ENCODE measurements at regions not wholly inside any gene's neighbourhood (a gene's known extent, or its start where the extent isn't known, plus 50 kb on each side); places are given as distances from the start of the nearest gene placed in this dataset.
A peak's percentile ranks its signal among the peaks of the same experiment; 100 is the strongest.
"Not testable (repeated sequence)": the region's sequence is repeated elsewhere in the genome, so short reads cannot be mapped to it uniquely, and the experiment has no call there.

DNA sequence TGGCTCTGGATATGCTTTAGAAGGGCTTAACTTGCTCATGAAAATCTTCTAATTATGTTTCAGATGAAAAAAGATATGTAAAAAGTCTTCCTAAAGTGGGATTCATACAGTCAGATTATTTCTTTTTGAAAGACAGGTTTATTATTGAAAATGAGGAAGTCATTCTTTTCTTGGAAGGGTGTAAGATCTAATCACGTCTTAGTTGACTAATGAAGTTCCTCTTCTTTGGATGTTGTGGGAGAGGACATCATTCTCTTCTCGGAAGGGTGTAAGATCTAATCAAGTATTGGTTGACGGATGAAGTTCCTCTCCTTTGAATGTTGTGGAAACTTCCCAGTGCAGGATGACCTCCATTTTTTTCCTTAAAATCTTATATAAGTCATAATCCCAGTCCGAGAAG is 74.9 kb downstream of the ALG10 start:
- H3K4me1 Mint-ChIP-seq = no peaks in the 10 kb centered on the region
- H3K27ac Mint-ChIP-seq = no peak overlapping the region
- H3K4me3 Mint-ChIP-seq = no peak overlapping the region
- no peaks in the 10 kb centered on the region for H3K9me3 Mint-ChIP-seq
- H3K27me3 Mint-ChIP-seq = peaks cover 0 to 26% (median 4%) of the 10 kb centered on the region in 5 donors
- DNase-seq (no peak), ATAC-seq (no peak)
- POLR2A ChIA-PET = no interaction called here
- H3K36me3 Mint-ChIP-seq = no peaks in the 10 kb centered on the region

DNA sequence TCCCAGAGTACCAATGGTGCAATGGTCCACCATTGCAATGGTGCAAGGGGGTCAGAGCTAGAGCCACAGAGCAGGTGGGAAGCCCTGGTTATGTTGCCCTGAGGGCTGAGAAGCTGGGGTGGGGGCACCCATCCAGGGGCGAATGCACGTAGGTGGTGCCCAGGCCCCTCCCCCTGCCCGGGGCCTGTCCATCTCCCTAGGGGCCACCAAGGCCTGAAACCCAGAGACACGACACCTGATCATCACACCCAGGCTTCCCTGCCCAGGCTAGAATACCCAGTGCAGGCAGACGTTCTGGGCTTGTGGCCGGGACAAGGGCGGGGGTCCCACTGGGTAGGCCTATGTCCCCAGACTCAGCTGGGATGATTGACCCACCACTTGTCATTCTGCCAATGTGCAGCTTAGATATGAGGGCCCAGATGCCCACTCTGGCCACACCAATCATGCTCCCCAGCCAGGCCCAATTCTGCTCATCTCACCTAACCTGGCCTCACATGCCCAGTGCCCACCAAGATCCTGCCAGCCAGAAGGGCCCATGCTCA is 83.2 kb downstream of the ALG10 start:
- no peaks in the 10 kb centered on the region for H3K9me3 Mint-ChIP-seq
- H3K4me1 Mint-ChIP-seq = no peaks in the 10 kb centered on the region
- H3K36me3 Mint-ChIP-seq = no peaks in the 10 kb centered on the region
- no peak overlapping the region for H3K4me3 Mint-ChIP-seq
- POLR2A ChIA-PET = no interaction called here
- H3K27ac Mint-ChIP-seq = no peak overlapping the region
- ATAC-seq (no peak), DNase-seq (peak in 1 of 10 donors; percentile 60)
- H3K27me3 Mint-ChIP-seq = peaks cover 9 to 48% (median 24%) of the 10 kb centered on the region in 5 donors

DNA sequence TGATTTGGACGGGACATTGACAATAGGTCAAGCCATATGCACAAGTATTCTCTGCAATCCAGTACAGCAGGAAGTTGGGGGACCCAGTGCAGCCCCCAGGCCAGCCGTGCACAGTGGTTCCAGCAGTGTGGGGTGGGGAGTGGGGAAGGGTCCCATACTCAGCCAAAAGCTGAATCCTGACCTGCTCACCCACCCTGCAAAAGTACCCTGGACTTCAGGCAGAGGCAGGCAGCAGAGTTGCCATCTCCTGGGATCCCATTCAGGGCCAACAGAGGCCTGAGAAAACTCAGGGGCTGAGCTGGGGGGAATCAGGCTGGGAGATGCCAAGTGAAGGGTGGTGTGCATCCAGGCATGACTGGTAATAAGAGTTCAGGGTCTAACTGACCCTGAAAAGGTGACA is 83.9 kb downstream of the ALG10 start:
- no peaks in the 10 kb centered on the region for H3K4me1 Mint-ChIP-seq
- POLR2A ChIA-PET = no interaction called here
- ATAC-seq (no peak), DNase-seq (peak in 1 of 10 donors; percentile 54)
- no peaks in the 10 kb centered on the region for H3K9me3 Mint-ChIP-seq
- peak overlapping the region in 1 of 10 donors; percentile 53 for H3K27ac Mint-ChIP-seq
- no peak overlapping the region for H3K4me3 Mint-ChIP-seq
- H3K36me3 Mint-ChIP-seq = no peaks in the 10 kb centered on the region
- peaks cover 9 to 48% (median 27%) of the 10 kb centered on the region in 5 donors for H3K27me3 Mint-ChIP-seq

DNA sequence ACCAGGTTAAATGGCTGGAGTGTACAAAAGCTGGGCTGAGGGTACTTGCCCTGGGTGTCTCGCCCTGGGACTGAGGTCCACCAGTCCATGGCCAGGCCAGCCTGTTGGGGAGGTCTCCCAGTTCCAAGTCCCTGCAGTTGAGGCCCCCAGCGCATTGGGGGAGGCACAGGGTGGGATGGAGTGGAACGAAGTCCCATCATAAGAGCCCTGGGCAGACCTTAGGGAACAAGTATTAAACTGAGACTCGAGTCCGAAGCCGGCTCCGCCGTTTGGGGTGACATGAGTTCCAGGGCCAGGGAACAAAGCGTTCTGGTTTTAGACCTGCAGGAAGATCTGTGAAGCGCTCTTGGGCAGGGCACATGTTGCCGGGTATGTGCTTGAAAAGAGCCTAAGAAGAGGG is 84.7 kb downstream of the ALG10 start:
- H3K27me3 Mint-ChIP-seq = peaks cover 9 to 48% (median 27%) of the 10 kb centered on the region in 5 donors
- DNase-seq (peak in 1 of 10 donors; percentile 53), ATAC-seq (no peak)
- no peak overlapping the region for H3K4me3 Mint-ChIP-seq
- no peaks in the 10 kb centered on the region for H3K36me3 Mint-ChIP-seq
- H3K27ac Mint-ChIP-seq = no peak overlapping the region
- POLR2A ChIA-PET = no interaction called here
- H3K9me3 Mint-ChIP-seq = no peaks in the 10 kb centered on the region
- H3K4me1 Mint-ChIP-seq = no peaks in the 10 kb centered on the region

DNA sequence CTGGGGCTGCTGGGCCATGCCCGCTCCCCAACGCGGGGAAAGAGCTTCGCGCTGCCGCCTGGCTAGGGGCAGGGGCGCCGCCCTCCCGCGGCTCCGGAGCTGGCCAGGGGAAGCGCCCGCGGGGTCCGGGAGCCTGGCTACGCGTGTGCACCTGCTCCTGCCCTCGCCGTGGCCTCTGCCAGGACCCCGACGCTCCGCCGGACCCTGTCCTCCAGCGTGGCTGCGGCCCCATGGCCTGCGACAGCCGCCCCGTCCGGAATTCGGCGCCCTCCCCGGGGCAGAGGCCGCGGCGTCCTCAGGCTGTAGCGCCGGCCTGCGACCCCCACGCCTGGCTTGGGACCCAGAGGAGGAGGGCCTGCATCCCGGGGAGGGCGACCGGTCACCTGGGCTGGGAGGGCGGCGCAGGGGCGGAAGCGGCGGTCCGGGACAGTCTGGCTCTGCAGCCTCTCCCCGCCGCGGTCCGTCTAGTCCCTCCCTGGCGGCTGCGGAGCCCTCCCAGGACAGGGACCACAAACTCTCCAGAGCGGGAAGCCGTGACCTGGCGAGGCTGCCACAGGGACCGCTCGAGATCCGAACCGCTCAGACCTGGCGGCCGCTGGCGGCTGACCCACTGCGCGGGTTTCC is 85.6 kb downstream of the ALG10 start:
- no peaks in the 10 kb centered on the region for H3K4me1 Mint-ChIP-seq
- POLR2A ChIA-PET = no interaction called here
- no peak for ATAC-seq
- no peak overlapping the region for H3K4me3 Mint-ChIP-seq
- H3K9me3 Mint-ChIP-seq = no peaks in the 10 kb centered on the region
- no peak overlapping the region for H3K27ac Mint-ChIP-seq
- no peak for DNase-seq
- H3K36me3 Mint-ChIP-seq = no peaks in the 10 kb centered on the region
- H3K27me3 Mint-ChIP-seq = peaks cover 9 to 49% (median 27%) of the 10 kb centered on the region in 5 donors

DNA sequence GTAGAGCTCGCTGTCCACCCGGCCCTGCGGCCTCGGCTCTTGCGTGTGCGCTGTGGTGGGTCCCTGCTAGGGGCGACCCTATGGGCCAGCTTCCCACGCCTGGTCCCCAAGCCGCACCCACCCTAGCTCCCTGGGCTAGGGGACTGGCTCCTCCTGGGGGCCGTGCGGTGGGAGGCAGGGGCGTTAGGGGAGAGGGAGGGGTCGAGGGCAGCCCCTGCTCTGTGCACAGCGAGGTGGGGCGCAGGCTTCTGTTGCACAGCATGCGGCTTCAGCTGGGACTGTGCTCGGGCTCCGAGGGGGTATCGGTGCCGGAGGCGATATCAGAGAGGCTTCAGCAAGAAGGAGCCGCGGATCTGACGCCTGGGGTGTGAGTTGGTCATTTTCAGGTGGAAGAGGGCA is 86.1 kb downstream of the ALG10 start:
- Mint-ChIP-seq H3K4me1 (no peaks in the 10 kb centered on the region), H3K4me3 (no peak overlapping the region), H3K36me3 (no peaks in the 10 kb centered on the region), H3K27me3 (peaks cover 9 to 52% (median 27%) of the 10 kb centered on the region in 5 donors), H3K27ac (no peak overlapping the region), H3K9me3 (no peaks in the 10 kb centered on the region)
- POLR2A ChIA-PET = no interaction called here
- DNase-seq (peak in 1 of 10 donors; percentile 49), ATAC-seq (no peak)

DNA sequence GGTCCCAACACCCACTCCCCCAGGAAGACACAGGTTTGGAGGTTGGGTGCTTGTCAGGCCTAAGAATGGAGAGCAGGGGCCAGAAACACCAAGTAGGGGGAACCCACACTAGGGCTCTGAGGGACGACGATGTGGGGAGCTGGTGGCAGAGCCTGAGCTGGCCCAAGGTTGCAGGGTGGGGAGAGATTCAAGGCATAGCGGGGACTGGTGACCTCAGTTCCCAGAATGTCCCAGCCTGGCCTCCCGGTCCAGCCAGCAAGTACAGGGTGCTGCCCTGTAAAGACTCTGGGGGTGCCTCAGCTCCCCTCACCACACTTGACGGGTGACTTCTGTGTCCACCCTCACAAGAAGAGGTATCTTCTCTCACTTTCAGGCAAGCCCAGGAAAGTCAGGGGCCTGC is 86.7 kb downstream of the ALG10 start:
- ATAC-seq = no peak
- Mint-ChIP-seq H3K4me1 (no peaks in the 10 kb centered on the region), H3K4me3 (no peak overlapping the region), H3K27me3 (peaks cover 9 to 49% (median 27%) of the 10 kb centered on the region in 5 donors), H3K27ac (no peak overlapping the region), H3K36me3 (no peaks in the 10 kb centered on the region), H3K9me3 (no peaks in the 10 kb centered on the region)
- no peak for DNase-seq
- POLR2A ChIA-PET = no interaction called here

DNA sequence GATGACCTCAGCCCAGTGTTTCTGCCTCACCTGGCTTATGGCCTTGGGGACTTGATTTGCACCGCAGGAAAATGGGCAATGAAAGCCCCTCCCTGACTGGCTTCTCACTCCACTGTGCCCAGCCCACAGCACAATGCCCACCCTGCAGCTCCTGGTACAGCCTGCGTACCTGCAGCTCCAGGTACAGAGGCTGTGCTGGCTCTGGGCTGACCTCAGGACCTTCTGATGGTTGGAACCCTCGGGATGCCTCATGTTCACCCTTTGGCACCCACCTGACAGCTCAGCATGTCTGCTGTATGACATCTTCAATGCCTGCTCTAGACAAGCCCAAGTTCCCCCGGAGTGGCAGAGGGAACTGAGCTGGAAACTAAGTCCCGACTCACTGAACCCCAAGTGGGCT is 87.1 kb downstream of the ALG10 start:
- ATAC-seq = no peak
- H3K36me3 Mint-ChIP-seq = no peaks in the 10 kb centered on the region
- no peaks in the 10 kb centered on the region for H3K4me1 Mint-ChIP-seq
- no peaks in the 10 kb centered on the region for H3K9me3 Mint-ChIP-seq
- H3K27me3 Mint-ChIP-seq = peaks cover 12 to 47% (median 27%) of the 10 kb centered on the region in 5 donors
- POLR2A ChIA-PET = no interaction called here
- no peak overlapping the region for H3K27ac Mint-ChIP-seq
- no peak for DNase-seq
- no peak overlapping the region for H3K4me3 Mint-ChIP-seq

DNA sequence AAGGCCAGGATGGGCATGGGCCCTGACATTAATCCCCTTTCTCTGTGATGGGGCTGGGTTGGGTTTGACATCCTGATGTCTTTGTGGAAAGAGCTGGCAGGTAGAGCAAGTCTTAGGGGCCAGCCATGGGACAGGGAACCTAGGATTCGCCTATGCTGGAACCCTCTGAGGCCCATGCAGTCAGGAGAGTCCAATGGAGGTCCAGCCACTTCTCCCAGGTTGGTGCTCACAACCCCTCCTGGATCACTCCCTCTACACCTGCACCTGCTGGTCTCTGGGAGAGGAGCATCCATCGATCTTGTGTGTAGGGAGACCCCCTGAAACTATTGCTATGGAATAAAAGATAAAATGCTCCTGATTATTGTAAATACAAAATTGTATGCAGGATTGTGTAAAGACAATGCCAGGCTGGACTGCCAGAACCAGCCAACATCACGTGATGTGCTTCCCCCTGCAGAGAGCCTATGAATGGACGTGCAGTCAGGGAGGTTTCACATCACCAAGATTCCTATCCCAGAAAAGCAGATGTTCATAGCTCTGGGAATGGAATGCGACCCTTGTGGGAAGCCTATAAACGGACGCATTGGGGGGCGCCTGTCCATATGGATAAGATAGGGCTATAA is 87.7 kb downstream of the ALG10 start:
- H3K4me3 Mint-ChIP-seq, H3K27ac Mint-ChIP-seq, POLR2A ChIA-PET, DNase-seq, ATAC-seq, H3K4me1 Mint-ChIP-seq, H3K9me3 Mint-ChIP-seq, H3K36me3 Mint-ChIP-seq: not testable (repeated sequence)
- peaks cover 10 to 41% (median 27%) of the 10 kb centered on the region in 5 donors for H3K27me3 Mint-ChIP-seq

DNA sequence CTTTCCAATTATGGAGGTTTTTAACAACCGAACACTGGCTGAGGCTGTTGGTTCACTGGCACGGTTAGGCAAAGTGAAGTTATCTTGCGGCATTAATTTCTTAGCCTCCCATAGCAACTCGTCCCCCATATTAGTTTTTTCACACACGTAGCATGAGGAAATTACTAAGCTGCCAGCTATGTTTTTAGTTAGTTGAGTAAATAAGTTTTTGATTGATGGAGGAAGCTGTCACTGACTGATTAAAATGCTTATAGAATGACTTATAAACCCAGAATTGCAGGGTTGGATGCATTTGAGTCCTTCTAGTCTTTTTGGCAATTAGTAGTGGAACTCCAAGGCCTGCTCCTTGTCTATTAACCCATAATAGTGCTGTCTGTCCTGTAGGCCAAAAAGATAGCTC is 97.1 kb downstream of the ALG10 start:
- DNase-seq = no peak
- Mint-ChIP-seq H3K4me3 (no peak overlapping the region), H3K27me3 (peaks cover 0 to 1% (median 0%) of the 10 kb centered on the region in 5 donors), H3K27ac (no peak overlapping the region), H3K36me3 (no peaks in the 10 kb centered on the region), H3K9me3 (no peaks in the 10 kb centered on the region), H3K4me1 (no peaks in the 10 kb centered on the region)
- no peak for ATAC-seq
- POLR2A ChIA-PET = no interaction called here

DNA sequence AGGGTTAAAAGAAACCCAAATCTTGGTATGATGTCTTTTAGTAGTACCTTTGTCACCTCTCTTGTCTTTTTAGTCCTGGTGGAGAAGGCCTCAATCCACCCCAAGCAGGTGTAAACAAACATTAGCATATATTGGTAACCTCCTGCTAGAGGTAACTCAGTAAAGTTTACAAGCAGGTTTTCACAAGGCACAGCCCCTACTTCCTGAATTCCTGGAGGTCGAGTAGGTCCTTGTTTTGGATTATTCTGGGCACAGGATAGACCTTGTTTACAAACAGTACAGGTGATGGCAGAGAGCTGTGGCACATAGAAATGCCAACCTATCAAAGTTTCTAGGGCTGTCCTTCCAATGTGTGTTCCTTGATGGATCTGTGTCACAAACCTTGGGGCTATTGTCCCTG is 99.1 kb downstream of the ALG10 start:
- H3K27me3 Mint-ChIP-seq = peaks cover 0 to 11% (median 1%) of the 10 kb centered on the region in 5 donors
- H3K27ac Mint-ChIP-seq = no peak overlapping the region
- H3K4me3 Mint-ChIP-seq = no peak overlapping the region
- ATAC-seq (no peak), DNase-seq (no peak)
- POLR2A ChIA-PET = no interaction called here
- peaks cover 3 to 8% (median 5%) of the 10 kb centered on the region in 4 donors for H3K4me1 Mint-ChIP-seq
- H3K36me3 Mint-ChIP-seq = peaks cover 0 to 1% (median 0%) of the 10 kb centered on the region in 3 donors
- H3K9me3 Mint-ChIP-seq = no peaks in the 10 kb centered on the region

DNA sequence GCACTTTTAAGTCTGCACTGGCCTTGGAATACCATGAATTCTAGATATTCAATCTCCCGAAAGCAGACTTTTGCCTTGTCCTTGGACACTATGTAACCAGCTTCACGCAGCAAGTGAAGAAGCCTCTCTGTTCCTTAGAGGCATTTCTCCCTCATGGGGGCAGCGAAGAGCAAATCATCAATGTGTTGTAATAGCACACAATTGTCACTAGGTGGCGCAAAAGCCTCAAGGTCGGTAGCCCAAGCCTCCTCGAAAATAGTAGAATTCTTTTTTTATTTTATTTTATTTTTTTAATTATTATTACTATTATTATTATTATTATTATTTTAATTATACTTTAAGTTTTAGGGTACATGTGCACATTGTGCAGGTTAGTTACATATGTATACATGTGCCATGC is 100.8 kb downstream of the ALG10 start:
- H3K36me3 Mint-ChIP-seq, H3K27ac Mint-ChIP-seq, POLR2A ChIA-PET, H3K9me3 Mint-ChIP-seq, H3K4me3 Mint-ChIP-seq: not testable (repeated sequence)
- peaks cover 7 to 14% (median 10%) of the 10 kb centered on the region in 4 donors for H3K4me1 Mint-ChIP-seq
- peak; percentile 59 to 61 for ATAC-seq
- peaks cover 0 to 20% (median 3%) of the 10 kb centered on the region in 5 donors for H3K27me3 Mint-ChIP-seq
- DNase-seq = peak in 9 of 10 donors; percentile 21 to 69 (median 51)

DNA sequence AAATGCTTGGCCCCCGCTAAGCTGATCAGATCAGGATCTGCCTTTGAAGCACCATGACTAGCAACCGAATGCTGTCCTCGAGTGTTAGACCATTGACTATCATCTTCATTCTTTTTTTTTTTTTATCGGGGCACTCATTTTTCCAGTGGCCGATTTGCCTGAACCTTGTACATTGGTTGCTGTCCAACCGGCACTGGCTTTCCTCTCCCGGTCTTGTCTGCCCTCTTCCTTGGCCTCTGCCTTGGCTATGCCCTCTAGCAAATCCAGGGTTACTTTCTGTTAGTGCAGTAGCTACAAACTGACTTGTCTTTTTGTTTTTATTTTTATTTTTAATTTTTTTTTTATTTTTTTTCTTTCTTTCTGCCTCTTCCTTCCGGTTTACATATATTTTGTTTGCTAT is 102.3 kb downstream of the ALG10 start:
- Mint-ChIP-seq H3K27me3 (peaks cover 0 to 35% (median 9%) of the 10 kb centered on the region in 5 donors), H3K9me3 (peaks cover 0 to 3% (median 0%) of the 10 kb centered on the region in 9 donors)

More for the DNA sequence above, 102.3 kb downstream of the ALG10 start:
- H3K27ac Mint-ChIP-seq = no peak overlapping the region
- ATAC-seq (no peak), DNase-seq (no peak)
- peaks cover 7 to 14% (median 10%) of the 10 kb centered on the region in 4 donors for H3K4me1 Mint-ChIP-seq
- H3K4me3 Mint-ChIP-seq = no peak overlapping the region
- POLR2A ChIA-PET = no interaction called here
- peaks cover 0 to 6% (median 0%) of the 10 kb centered on the region in 3 donors for H3K36me3 Mint-ChIP-seq

Data from naive thymus-derived CD8-positive, alpha-beta T cell (primary cell).